H1 (cell line): ENCODE measurements at regions not wholly inside any gene's neighbourhood (a gene's known extent, or its start where the extent isn't known, plus 50 kb on each side); places are given as distances from the start of the nearest gene placed in this dataset.

Experiments
- CTCF ChIA-PET: fragments of 300-600 bp; sonication (Branson Sonifier 250); formaldehyde crosslinking; loops from one replicate; lab custom pipeline; 2021; ENCODE audit not compliant: partially characterized antibody; lab: Charles Lee
- POLR2A ChIA-PET: fragments of 300-600 bp; sonication (Branson Sonifier 250); formaldehyde crosslinking; loops from one replicate; lab custom pipeline; 2021; ENCODE audit warnings: inconsistent platforms; ENCODE audit not compliant: partially characterized antibody; lab: Charles Lee
- DNase-seq, 2 experiments: peaks; one replicate each; pipeline versions ENCODE4 v3.0.0 to v3.0.0-alpha.2; 2010 to 2022; ENCODE audit warnings: low spot score in 2 of 2, low read depth in 1 of 2, mixed read lengths in 1 of 2
- FAIRE-seq: peaks from 2 replicates; lab custom pipeline; 2011; peaks lifted over from hg19 to GRCh38; lab: Jason Lieb, UNC
- H2AFZ ChIP-seq: 2 replicates; pipeline ENCODE4 v1.8.1; 2012; ENCODE audit warnings: low read length, inconsistent platforms
- H2AK5ac ChIP-seq: 2 replicates; pipeline ENCODE4 v1.6.1; 2013; ENCODE audit warnings: low read depth, low read length
- H2BK120ac ChIP-seq: replicated peaks from 2 replicates; pipeline ENCODE3; 2013; ENCODE audit warnings: low read depth, low read length, inconsistent platforms
- H2BK12ac ChIP-seq: 2 replicates; pipeline ENCODE4 v1.6.1; 2013; ENCODE audit warnings: low read depth, low read length
- H2BK15ac ChIP-seq: 2 replicates; pipeline ENCODE4 v1.6.1; 2013; ENCODE audit warnings: low read length
- H2BK20ac ChIP-seq: 2 replicates; pipeline ENCODE4 v1.6.1; 2013; ENCODE audit warnings: low read length
- H2BK5ac ChIP-seq: 2 replicates; pipeline ENCODE4 v1.6.1; 2013; ENCODE audit warnings: low read depth, low read length
- H3K14ac ChIP-seq: 2 replicates; pipeline ENCODE4 v1.6.1; 2013; ENCODE audit warnings: inconsistent platforms; ENCODE audit not compliant: insufficient read length
- H3K18ac ChIP-seq: 2 replicates; pipeline ENCODE4 v1.6.1; 2013; ENCODE audit warnings: low read length; ENCODE audit errors: extremely low read depth
- H3K23ac ChIP-seq: 2 replicates; pipeline ENCODE4 v1.6.1; 2013; ENCODE audit warnings: inconsistent platforms; ENCODE audit not compliant: insufficient read length
- H3K23me2 ChIP-seq: 2 replicates; pipeline ENCODE4 v1.6.1; 2013; ENCODE audit warnings: low read depth, low read length
- H3K27ac ChIP-seq: 2 replicates; pipeline ENCODE4 v1.6.1; 2011; ENCODE audit warnings: low read depth, low read length, inconsistent platforms
- H3K27me3 ChIP-seq, 4 experiments: replicated peaks in 1 of 4; 1 replicate in 1 of 4; 2 replicates in 3 of 4; pipeline versions ENCODE4 v1.6.1 to v1.8.1; 2011 to 2013; ENCODE audit warnings: low read length in 3 of 4, mild to moderate bottlenecking in 3 of 4, inconsistent platforms in 2 of 4, mixed read lengths in 2 of 4, moderate library complexity in 1 of 4; ENCODE audit not compliant: control insufficient read depth in 3 of 4, insufficient read depth in 3 of 4; ENCODE audit errors: extremely low read depth in 1 of 4
- H3K36me3 ChIP-seq, 4 experiments: 2 replicates each; pipeline versions ENCODE4 v1.6.1 to v1.8.1; 2011 to 2013; ENCODE audit warnings: mild to moderate bottlenecking in 4 of 4, low read length in 3 of 4, moderate library complexity in 2 of 4, control low read depth in 1 of 4, inconsistent platforms in 1 of 4; ENCODE audit not compliant: insufficient read depth in 4 of 4, control insufficient read depth in 2 of 4
- H3K4ac ChIP-seq: replicated peaks from 2 replicates; pipeline ENCODE3; 2013; ENCODE audit warnings: low read length, low read depth, mixed read lengths, inconsistent platforms; ENCODE audit not compliant: insufficient read length
- H3K4me1 ChIP-seq, 4 experiments: replicated peaks in 1 of 4; 1 replicate in 1 of 4; 2 replicates in 3 of 4; pipeline versions ENCODE4 v1.6.1 to v1.8.1; 2011 to 2013; ENCODE audit warnings: low read length in 3 of 4, inconsistent platforms in 2 of 4, mixed read lengths in 1 of 4; ENCODE audit not compliant: insufficient read depth in 4 of 4, control insufficient read depth in 3 of 4
- H3K4me2 ChIP-seq, 2 experiments: 2 replicates each; pipeline versions ENCODE4 v1.6.1 to v1.8.1; 2011 to 2013; ENCODE audit warnings: low read depth in 2 of 2, low read length in 2 of 2, control low read depth in 1 of 2, inconsistent platforms in 1 of 2, mild to moderate bottlenecking in 1 of 2; ENCODE audit not compliant: insufficient read depth in 1 of 2
- H3K4me3 ChIP-seq, 4 experiments: fragments of 200-600, 300-600 bp in 1 of 4; sonication (generic), shearing (Covaris generic), sonication (Bioruptor Twin) in 1 of 4; 2 replicates each; pipeline versions ENCODE4 v1.5.1 to v1.8.1; 2011 to 2016; ENCODE audit warnings: low read length in 4 of 4, low read depth in 3 of 4, control low read depth in 2 of 4, inconsistent platforms in 2 of 4, mild to moderate bottlenecking in 2 of 4, mixed read lengths in 1 of 4, moderate library complexity in 1 of 4; ENCODE audit not compliant: insufficient read depth in 2 of 4; ENCODE audit errors: extremely low read depth in 1 of 4
- H3K56ac ChIP-seq: replicated peaks from 2 replicates; pipeline ENCODE3; 2013; ENCODE audit warnings: low read depth, mild to moderate bottlenecking, mixed read lengths, low read length, inconsistent platforms; ENCODE audit not compliant: insufficient read length
- H3K79me1 ChIP-seq: 2 replicates; pipeline ENCODE4 v1.6.1; 2013; ENCODE audit warnings: low read depth, low read length, control low read depth
- H3K79me2 ChIP-seq, 2 experiments: 2 replicates each; pipeline versions ENCODE4 v1.6.1 to v1.8.1; 2012 to 2013; ENCODE audit warnings: low read length in 2 of 2, mild to moderate bottlenecking in 2 of 2, inconsistent platforms in 1 of 2; ENCODE audit not compliant: insufficient read depth in 2 of 2, control insufficient read depth in 1 of 2
- H3K9ac ChIP-seq, 4 experiments: replicated peaks in 1 of 4; 1 replicate in 1 of 4; 2 replicates in 3 of 4; pipeline versions ENCODE4 v1.6.1 to v1.8.1; 2011 to 2013; ENCODE audit warnings: low read depth in 3 of 4, low read length in 3 of 4, control low read depth in 2 of 4, mild to moderate bottlenecking in 2 of 4, moderate library complexity in 2 of 4, inconsistent platforms in 1 of 4; ENCODE audit errors: extremely low read depth in 1 of 4
- H3K9me3 ChIP-seq, 2 experiments: 2 replicates each; pipeline versions ENCODE4 v1.6.1 to v1.8.1; 2012 to 2013; ENCODE audit warnings: mild to moderate bottlenecking in 2 of 2, moderate library complexity in 2 of 2, control low read depth in 1 of 2, inconsistent platforms in 1 of 2, low read depth in 1 of 2, low read length in 1 of 2, mixed read lengths in 1 of 2; ENCODE audit not compliant: insufficient read depth in 2 of 2
- H4K20me1 ChIP-seq, 2 experiments: replicated peaks in 1 of 2; 2 replicates each; pipeline versions ENCODE3 to v1.8.1; 2011 to 2013; ENCODE audit warnings: inconsistent platforms in 2 of 2, low read length in 2 of 2, mild to moderate bottlenecking in 1 of 2; ENCODE audit not compliant: insufficient read depth in 2 of 2, control insufficient read depth in 1 of 2
- H4K5ac ChIP-seq: 2 replicates; pipeline ENCODE4 v1.6.1; 2013; ENCODE audit warnings: low read length, low read depth, mixed read lengths, inconsistent platforms; ENCODE audit not compliant: insufficient read length
- H4K8ac ChIP-seq: 2 replicates; pipeline ENCODE4 v1.8.0; 2013; ENCODE audit warnings: mild to moderate bottlenecking, moderate library complexity, low read length, inconsistent platforms; ENCODE audit not compliant: insufficient read depth; ENCODE audit errors: extremely low read depth
- H4K91ac ChIP-seq: replicated peaks from 2 replicates; pipeline ENCODE3; 2013; ENCODE audit warnings: low read length, mixed read lengths, inconsistent platforms; ENCODE audit not compliant: insufficient read length
- ATF2 ChIP-seq: IDR thresholded peaks from 2 replicates; pipeline ENCODE4 v1.6.1; 2012; ENCODE audit warnings: low read length, inconsistent platforms
- EP300 ChIP-seq, 2 experiments: IDR thresholded peaks; 1 replicate in 1 of 2; 2 replicates in 1 of 2; pipeline ENCODE4 v1.6.1; 2011 to 2012; ENCODE audit warnings: low read depth in 2 of 2, low read length in 2 of 2, mild to moderate bottlenecking in 2 of 2, borderline replicate concordance in 1 of 2, inconsistent platforms in 1 of 2, moderate library complexity in 1 of 2
- GABPA ChIP-seq: IDR thresholded peaks from 2 replicates; pipeline ENCODE4 v1.6.1; 2011; ENCODE audit warnings: mild to moderate bottlenecking, low read length, moderate library complexity, borderline replicate concordance; ENCODE audit not compliant: insufficient read depth
- HDAC2 ChIP-seq, 2 experiments: fragments of 300-600 bp in 1 of 2; sonication (generic) in 1 of 2; IDR thresholded peaks; 2 replicates each; pipeline ENCODE4 v1.6.1; 2011 to 2012; ENCODE audit warnings: low read depth in 2 of 2, low read length in 2 of 2, mild to moderate bottlenecking in 2 of 2, moderate library complexity in 2 of 2, borderline replicate concordance in 1 of 2, inconsistent platforms in 1 of 2
- JUND ChIP-seq: IDR thresholded peaks from 2 replicates; pipeline ENCODE4 v1.6.1; 2011; ENCODE audit warnings: mild to moderate bottlenecking, improper control_type of control experiment, low read length
- KDM5A ChIP-seq: fragments of 200-600 bp; IDR thresholded peaks from 2 replicates; pipeline ENCODE4 v1.7.1; 2012; ENCODE audit warnings: mild to moderate bottlenecking, low read length, inconsistent platforms, mixed read lengths
- PHF8 ChIP-seq: fragments of 200-600 bp; sonication (generic); conservative IDR thresholded peaks from 2 replicates; pipeline ENCODE4 v1.7.1; 2012; ENCODE audit warnings: low read depth, mild to moderate bottlenecking, inconsistent platforms, low read length, moderate library complexity
- POLR2A ChIP-seq, 2 experiments: IDR thresholded peaks; 1 replicate in 1 of 2; 2 replicates in 1 of 2; pipeline ENCODE4 v1.6.1; 2011; ENCODE audit warnings: low read depth in 2 of 2, low read length in 2 of 2, mild to moderate bottlenecking in 2 of 2; ENCODE audit errors: control extremely low read depth in 1 of 2
- SP1 ChIP-seq: IDR thresholded peaks from 2 replicates; pipeline ENCODE4 v1.6.1; 2011; ENCODE audit warnings: low read depth, low read length
- SP2 ChIP-seq: IDR thresholded peaks from 2 replicates; pipeline ENCODE4 v1.6.1; 2012; ENCODE audit warnings: mild to moderate bottlenecking, low read length, inconsistent platforms
- SRF ChIP-seq: IDR thresholded peaks from 2 replicates; pipeline ENCODE4 v1.6.1; 2011; ENCODE audit warnings: mild to moderate bottlenecking, low read depth, low read length, moderate library complexity
- ZNF274 ChIP-seq: IDR thresholded peaks from 2 replicates; pipeline ENCODE4 v1.7.0; 2012; ENCODE audit warnings: low read length, borderline replicate concordance; ENCODE audit errors: extremely low read depth
- WGBS, 2 experiments: shearing (Covaris generic) in 1 of 2; methylation state at CpG; one replicate each; pipeline versions ENCODE4 v1.1.6 to v1.1.7; 2013 to 2015; ENCODE audit warnings: low lambda C conversion rate in 2 of 2, mixed read lengths in 2 of 2, inconsistent platforms in 1 of 2, low coverage in 1 of 2, missing lambda C conversion rate in 1 of 2; ENCODE audit not compliant: insufficient replicate concordance in 2 of 2, insufficient coverage in 1 of 2, insufficient read length in 1 of 2; ENCODE audit errors: extremely low coverage in 1 of 2, missing lambda C conversion rate in 1 of 2; 5-methylcytosine and 5-hydroxymethylcytosine counted together

- CTCF ChIA-PET, result no interaction called here
- FAIRE-seq (no peak), DNase-seq (no peak)
- Histone ChIP-seq H2AK5ac (no peak overlapping the region), H4K5ac (no peak overlapping the region), H3K23me2 (no peaks in the 10 kb centered on the region), H2AFZ (peak overlapping the region; percentile 22; the same call in 1 of the 2 replicates), H4K8ac (no peak overlapping the region), H3K4ac (no peak overlapping the region), H2BK15ac (no peak overlapping the region), H3K79me2 (no peaks in the 10 kb centered on the region), H2BK20ac (no peak overlapping the region), H4K20me1 (no peaks in the 10 kb centered on the region), H3K27ac (no peak overlapping the region), H3K14ac (no peak overlapping the region), H3K27me3 (no peaks in the 10 kb centered on the region), H3K56ac (no peak overlapping the region), H3K4me2 (no peak overlapping the region), H3K9ac (no peak overlapping the region), H3K4me3 (no peak overlapping the region), H3K23ac (no peak overlapping the region), H2BK12ac (no peak overlapping the region), H3K18ac (no peak overlapping the region), H2BK5ac (no peak overlapping the region), H3K36me3 (no peaks in the 10 kb centered on the region), H3K4me1 (no peaks in the 10 kb centered on the region), H4K91ac (no peak overlapping the region), H2BK120ac (no peak overlapping the region), H3K79me1 (no peaks in the 10 kb centered on the region), H3K9me3 (no peaks in the 10 kb centered on the region)
- POLR2A ChIA-PET, result no interaction called here
- WGBS, 2 experiments, result 89% methylated on average over 2 of the region's 2 CpGs; no CpG with 5 or more reads in 1 of the 2 experiments
- TF ChIP-seq POLR2A (IDR thresholded peaks at IDR 0.05; ENCODE audit: control extremely low read depth in 1 of 2, low read depth in 2 of 2, low read length in 2 of 2) (no peak), HDAC2 (IDR thresholded peaks at IDR 0.05; ENCODE audit: borderline replicate concordance in 1 of 2, low read depth in 2 of 2, low read length in 2 of 2) (no peak), KDM5A (no peak), GABPA (no peak), EP300 (IDR thresholded peaks at IDR 0.05; ENCODE audit: borderline replicate concordance in 1 of 2, low read depth in 2 of 2, low read length in 2 of 2) (no peak), SP1 (no peak), ATF2 (no peak), PHF8 (no peak), ZNF274 (no peak), SRF (no peak), JUND (no peak), SP2 (no peak)
Measured at GRCh38 chr2:146252119-146252518, 1592.7 kb upstream of the ACVR2A start.
